GM10266 (cell line): ENCODE measurements at regions not wholly inside any gene's neighbourhood (a gene's known extent, or its start where the extent isn't known, plus 50 kb on each side); places are given as distances from the start of the nearest gene placed in this dataset.
"Not testable (repeated sequence)": the region's sequence is repeated elsewhere in the genome, so short reads cannot be mapped to it uniquely, and the experiment has no call there.

ENCODE experiments used
- DNase-seq: peaks from one replicate; pipeline ENCODE4 v3.0.0; 2012; ENCODE audit errors: extremely low spot score
- TF ChIP-seq, protein P1 (sequence below): IDR thresholded peaks from 2 replicates; pipeline ENCODE4 v1.5.1; 2012; ENCODE audit warnings: mild to moderate bottlenecking, low read depth; ENCODE audit not compliant: control insufficient read depth, insufficient read depth; ENCODE audit errors: missing control alignments

DNA sequence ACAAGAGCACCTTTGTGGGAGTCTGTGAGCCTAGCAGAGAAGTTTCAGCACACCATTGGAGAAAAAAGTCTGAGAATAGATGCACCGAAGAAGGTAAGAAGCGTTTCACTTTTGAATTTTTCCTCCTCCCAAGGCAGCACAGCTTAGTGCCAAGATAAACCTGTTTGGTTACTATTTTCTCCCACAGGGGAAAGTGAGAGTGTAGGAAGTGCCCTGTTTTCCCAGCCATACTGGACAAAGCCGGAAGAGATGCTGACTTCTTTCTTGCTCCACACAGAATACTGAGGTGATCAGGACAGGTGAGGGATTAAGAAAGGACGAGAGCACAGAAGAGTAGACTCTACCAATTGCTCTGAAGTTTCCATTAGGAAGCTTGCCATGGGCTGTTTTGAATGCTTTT is 1011.0 kb upstream of the MIR17HG start:
- no peak for DNase-seq
- TF ChIP-seq, protein P1, sequence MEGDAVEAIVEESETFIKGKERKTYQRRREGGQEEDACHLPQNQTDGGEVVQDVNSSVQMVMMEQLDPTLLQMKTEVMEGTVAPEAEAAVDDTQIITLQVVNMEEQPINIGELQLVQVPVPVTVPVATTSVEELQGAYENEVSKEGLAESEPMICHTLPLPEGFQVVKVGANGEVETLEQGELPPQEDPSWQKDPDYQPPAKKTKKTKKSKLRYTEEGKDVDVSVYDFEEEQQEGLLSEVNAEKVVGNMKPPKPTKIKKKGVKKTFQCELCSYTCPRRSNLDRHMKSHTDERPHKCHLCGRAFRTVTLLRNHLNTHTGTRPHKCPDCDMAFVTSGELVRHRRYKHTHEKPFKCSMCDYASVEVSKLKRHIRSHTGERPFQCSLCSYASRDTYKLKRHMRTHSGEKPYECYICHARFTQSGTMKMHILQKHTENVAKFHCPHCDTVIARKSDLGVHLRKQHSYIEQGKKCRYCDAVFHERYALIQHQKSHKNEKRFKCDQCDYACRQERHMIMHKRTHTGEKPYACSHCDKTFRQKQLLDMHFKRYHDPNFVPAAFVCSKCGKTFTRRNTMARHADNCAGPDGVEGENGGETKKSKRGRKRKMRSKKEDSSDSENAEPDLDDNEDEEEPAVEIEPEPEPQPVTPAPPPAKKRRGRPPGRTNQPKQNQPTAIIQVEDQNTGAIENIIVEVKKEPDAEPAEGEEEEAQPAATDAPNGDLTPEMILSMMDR, result no peak

- not testable (repeated sequence) for DNase-seq
Observed at GRCh38 chr13:90341348-90341747, 1006.1 kb upstream of the MIR17HG start.

- DNase-seq, result not testable (repeated sequence)
Observed at GRCh38 chr13:90348477-90349136, 998.9 kb upstream of the MIR17HG start.

- TF ChIP-seq, protein P1, result no peak
- no peak for DNase-seq
Observed at GRCh38 chr13:90352763-90353162, 994.7 kb upstream of the MIR17HG start.

GRCh38 chr13:90355162-90355751 is 992.2 kb upstream of the MIR17HG start:
- DNase-seq, result no peak
- TF ChIP-seq, protein P1, result no peak

GRCh38 chr13:90360785-90361184 is 986.7 kb upstream of the MIR17HG start:
- no peak for DNase-seq
- TF ChIP-seq, protein P1, result no peak

GRCh38 chr13:90362707-90363106 is 984.8 kb upstream of the MIR17HG start:
- TF ChIP-seq, protein P1, result no peak
- no peak for DNase-seq

DNA sequence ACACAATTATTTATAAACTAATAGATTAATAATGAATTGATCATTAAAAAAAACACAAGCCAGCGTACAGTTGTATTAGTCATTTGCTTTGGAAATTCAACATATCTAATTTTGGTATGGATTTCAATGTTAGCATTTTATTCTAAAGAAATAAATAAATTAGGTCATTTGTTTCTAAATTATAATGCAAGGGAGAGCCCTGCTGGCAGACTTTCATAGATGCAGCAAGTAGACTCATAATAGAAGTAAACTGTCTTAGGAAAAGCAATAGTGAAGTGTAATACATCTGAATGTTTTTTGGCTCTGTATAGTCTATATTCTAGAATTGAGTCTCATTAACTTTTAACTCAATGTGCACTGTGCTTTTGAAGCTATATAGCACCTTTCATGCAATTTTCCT is 982.4 kb upstream of the MIR17HG start:
- TF ChIP-seq, protein P1, result no peak

More for the DNA sequence above, 982.4 kb upstream of the MIR17HG start:
- DNase-seq, result no peak
